ENCODE measurements at regions not wholly inside any gene's neighbourhood (a gene's known extent, or its start where the extent isn't known, plus 50 kb on each side); places are given as distances from the start of the nearest gene placed in this dataset.

GRCh38 chr11:95652002-95652472, 137.5 kb downstream of the FAM76B start:
- TF ChIP-seq POLR2AphosphoS5 (IDR thresholded peaks at IDR 0.05) (no peak), EP300 (IDR thresholded peaks at IDR 0.05) (no peak), POLR2A (IDR thresholded peaks at IDR 0.05) (no peak), CTCF (IDR thresholded peaks at IDR 0.05) (no peak)
- ATAC-seq: no peak
- H3K27me3 ChIP-seq: no peaks in the 10 kb centered on the region
- no peaks in the 10 kb centered on the region for H3K9me3 ChIP-seq
- peak overlapping the region in 1 of 4 donors; percentile 12 for H3K27ac ChIP-seq
- H3K36me3 ChIP-seq: no peaks in the 10 kb centered on the region
- H3K4me1 ChIP-seq: peaks cover 1 to 15% (median 8%) of the 10 kb centered on the region in 3 donors
- H3K4me3 ChIP-seq: no peak overlapping the region
- WGBS, 2 donors (ENCODE audit: low coverage in 1 of 2): 57 to 59% methylated on average over 2 to 3 of the region's 3 CpGs

GRCh38 chr11:95650276-95650675, 139.3 kb downstream of the FAM76B start:
- H3K27me3 ChIP-seq: no peaks in the 10 kb centered on the region
- H3K4me3 ChIP-seq: no peak overlapping the region
- no peak for ATAC-seq
- H3K36me3 ChIP-seq: no peaks in the 10 kb centered on the region
- H3K27ac ChIP-seq: no peak overlapping the region
- H3K9me3 ChIP-seq: peaks cover 0 to 6% (median 0%) of the 10 kb centered on the region in 3 donors
- TF ChIP-seq CTCF (IDR thresholded peaks at IDR 0.05): no peak
- TF ChIP-seq EP300 (IDR thresholded peaks at IDR 0.05): no peak
- no peak for TF ChIP-seq POLR2AphosphoS5 (IDR thresholded peaks at IDR 0.05)
- no peak for TF ChIP-seq POLR2A (IDR thresholded peaks at IDR 0.05)
- WGBS, 2 donors (ENCODE audit: low coverage in 1 of 2): 75% methylated on average over 1 of the region's 1 CpG; no CpG with 5 or more reads in 1 of the 2 donors
- H3K4me1 ChIP-seq: peaks cover 3 to 22% (median 18%) of the 10 kb centered on the region in 3 donors

GRCh38 chr11:95647871-95648270, 141.7 kb downstream of the FAM76B start:
- ATAC-seq: no peak
- H3K27ac ChIP-seq: peak overlapping the region; percentile 83 to 98 (median 84)
- no peak overlapping the region for H3K4me3 ChIP-seq
- 16 to 25% methylated on average over 2 of the region's 2 CpGs for WGBS, 2 donors (ENCODE audit: low coverage in 1 of 2)
- peaks cover 0 to 6% (median 0%) of the 10 kb centered on the region in 3 donors for H3K9me3 ChIP-seq
- no peaks in the 10 kb centered on the region for H3K27me3 ChIP-seq
- no peaks in the 10 kb centered on the region for H3K36me3 ChIP-seq
- TF ChIP-seq POLR2A (IDR thresholded peaks at IDR 0.05) (no peak), EP300 (IDR thresholded peaks at IDR 0.05) (no peak), POLR2AphosphoS5 (IDR thresholded peaks at IDR 0.05) (no peak), CTCF (IDR thresholded peaks at IDR 0.05) (no peak)
- peaks cover 3 to 22% (median 22%) of the 10 kb centered on the region in 3 donors for H3K4me1 ChIP-seq

- peaks cover 3 to 22% (median 22%) of the 10 kb centered on the region in 3 donors for H3K4me1 ChIP-seq
- WGBS, 2 donors (ENCODE audit: low coverage in 1 of 2): 83 to 100% methylated on average over 1 of the region's 1 CpG
These were observed 142.2 kb downstream of the FAM76B start for GRCh38 chr11:95647355-95647754.

More at GRCh38 chr11:95647355-95647754, 142.2 kb downstream of the FAM76B start:
- peak overlapping the region; percentile 83 to 98 (median 84) for H3K27ac ChIP-seq
- no peaks in the 10 kb centered on the region for H3K27me3 ChIP-seq
- no peaks in the 10 kb centered on the region for H3K36me3 ChIP-seq
- peaks cover 0 to 6% (median 0%) of the 10 kb centered on the region in 3 donors for H3K9me3 ChIP-seq
- H3K4me3 ChIP-seq: no peak overlapping the region
- TF ChIP-seq EP300 (IDR thresholded peaks at IDR 0.05) (peak; percentile 31), POLR2AphosphoS5 (IDR thresholded peaks at IDR 0.05) (peak; percentile 94), CTCF (IDR thresholded peaks at IDR 0.05) (no peak)
- ATAC-seq: peak; percentile 91
